HS-5 (cell line): ENCODE measurements at regions not wholly inside any gene's neighbourhood (a gene's known extent, or its start where the extent isn't known, plus 50 kb on each side); places are given as distances from the start of the nearest gene placed in this dataset.
"Not testable (repeated sequence)": the region's sequence is repeated elsewhere in the genome, so short reads cannot be mapped to it uniquely, and the experiment has no call there.

Experiments used
- DNase-seq: peaks from one replicate; pipeline ENCODE4 v3.0.0-alpha.2; 2012; ENCODE audit warnings: low read depth

GRCh38 chr20:30295967-30296366, 961.5 kb upstream of the DEFB115 start:
- not testable (repeated sequence) for DNase-seq

DNA sequence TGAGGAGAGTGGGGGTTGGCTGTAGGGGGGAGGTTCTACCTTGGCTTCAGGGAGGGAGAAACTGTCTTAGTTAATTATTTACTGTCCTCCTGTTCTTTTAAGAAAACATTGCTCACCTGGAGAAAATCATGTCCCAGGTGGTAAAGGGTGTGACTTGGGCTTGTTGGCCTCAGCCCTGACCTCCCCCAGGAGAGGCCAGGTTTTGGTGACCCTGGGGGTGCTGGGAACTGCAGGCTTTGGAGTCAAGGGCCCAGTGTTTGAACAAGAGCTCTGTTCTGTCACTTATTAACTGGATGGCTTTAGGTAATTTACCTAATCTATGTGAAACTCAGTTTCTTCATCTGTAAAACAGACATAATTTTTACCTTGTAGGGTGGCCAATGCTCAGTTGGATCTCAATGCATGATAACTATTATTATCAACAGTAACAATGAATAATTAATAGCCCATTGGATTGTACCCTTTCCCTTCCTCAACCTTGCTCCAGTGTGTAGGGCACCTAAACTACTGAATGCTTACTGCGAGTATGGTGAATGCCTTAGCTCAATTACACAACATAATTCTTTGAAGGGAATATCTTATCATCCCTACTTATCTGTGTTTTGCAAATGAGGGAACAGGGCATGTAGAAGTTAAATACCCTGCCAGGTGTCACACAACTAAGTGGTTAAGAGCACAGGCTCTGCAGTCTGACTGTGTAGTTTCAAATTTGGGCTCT, 959.4 kb upstream of the DEFB115 start:
- not testable (repeated sequence) for DNase-seq

DNA sequence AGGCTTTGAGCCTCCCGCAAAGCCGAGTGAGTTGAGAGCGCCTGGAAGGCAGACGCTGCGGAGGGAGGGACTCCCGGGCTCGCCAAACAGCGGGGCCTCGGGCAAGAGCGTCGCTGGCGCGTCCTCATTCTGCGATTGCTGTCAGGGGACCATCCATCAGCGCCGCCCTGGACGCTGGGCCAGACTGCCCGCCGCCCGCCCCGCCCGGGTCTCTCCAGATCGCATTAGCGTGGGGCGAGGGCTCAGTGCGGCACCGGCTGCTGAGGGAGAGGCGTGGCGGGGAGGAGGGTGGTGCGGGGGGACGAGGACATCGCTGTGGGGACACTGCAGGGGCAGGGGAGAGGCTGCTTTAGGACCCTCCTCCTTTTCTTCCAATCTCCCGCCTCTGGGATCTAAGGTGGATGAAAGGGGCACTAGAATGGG, 957.2 kb upstream of the DEFB115 start:
- DNase-seq = not testable (repeated sequence)

DNA sequence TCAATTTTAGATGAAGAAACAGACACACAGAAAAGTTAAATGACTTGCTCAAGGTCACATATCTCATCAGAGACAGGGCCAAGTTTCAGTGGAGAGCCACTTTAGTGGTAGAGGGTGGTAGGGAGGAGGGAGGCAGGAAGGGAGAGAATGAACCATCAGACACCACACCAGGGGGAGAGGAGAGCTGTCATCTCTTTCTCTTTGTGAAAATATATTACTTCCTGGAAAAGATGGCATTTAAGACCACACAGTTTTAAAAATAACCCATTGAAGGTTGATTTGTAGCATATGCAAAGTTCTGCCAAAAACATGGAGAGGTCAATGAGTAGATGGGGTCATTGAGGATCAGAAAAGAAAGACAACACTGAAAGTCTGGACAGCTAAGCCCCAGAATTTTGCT, 954.7 kb upstream of the DEFB115 start:
- not testable (repeated sequence) for DNase-seq

GRCh38 chr20:30309938-30310337, 947.5 kb upstream of the DEFB115 start:
- DNase-seq = not testable (repeated sequence)

DNA sequence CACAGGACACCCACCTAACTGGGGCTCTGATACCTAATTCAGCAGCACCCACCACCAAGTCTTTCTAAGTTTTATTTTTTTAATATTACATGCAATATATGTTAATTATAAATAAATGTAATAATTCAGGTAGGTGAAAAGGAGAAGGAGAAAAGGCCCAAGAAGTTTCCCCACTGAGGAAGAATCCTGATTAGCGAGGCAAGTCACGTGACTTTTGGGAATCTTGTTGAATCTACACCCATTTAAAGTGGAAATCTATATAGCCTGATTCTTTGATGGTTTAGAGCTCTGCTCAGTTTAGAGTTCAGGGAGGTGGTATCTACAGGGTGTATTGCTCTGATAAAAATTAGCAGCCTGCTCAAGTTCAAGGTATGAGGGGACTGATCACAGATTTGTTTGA, 947.1 kb upstream of the DEFB115 start:
- not testable (repeated sequence) for DNase-seq

DNA sequence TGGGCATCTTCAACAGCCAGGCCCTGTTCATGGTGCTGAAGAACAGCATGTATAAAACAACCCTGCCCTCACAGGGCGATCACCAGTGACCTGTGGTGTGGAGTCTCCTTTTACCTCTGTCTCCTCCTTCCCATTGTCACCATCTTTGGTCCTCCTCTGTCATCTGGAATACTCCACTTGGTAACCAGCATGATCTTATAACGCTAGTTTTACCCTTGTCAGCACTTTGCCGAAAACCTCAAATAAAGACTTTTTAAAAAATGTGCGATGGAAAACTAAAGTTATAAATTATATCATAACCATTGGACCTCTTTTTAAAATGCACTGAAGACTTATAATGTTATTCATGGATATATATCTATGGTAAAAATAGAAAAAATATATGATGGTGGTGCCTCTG, 945.2 kb upstream of the DEFB115 start:
- not testable (repeated sequence) for DNase-seq

DNA sequence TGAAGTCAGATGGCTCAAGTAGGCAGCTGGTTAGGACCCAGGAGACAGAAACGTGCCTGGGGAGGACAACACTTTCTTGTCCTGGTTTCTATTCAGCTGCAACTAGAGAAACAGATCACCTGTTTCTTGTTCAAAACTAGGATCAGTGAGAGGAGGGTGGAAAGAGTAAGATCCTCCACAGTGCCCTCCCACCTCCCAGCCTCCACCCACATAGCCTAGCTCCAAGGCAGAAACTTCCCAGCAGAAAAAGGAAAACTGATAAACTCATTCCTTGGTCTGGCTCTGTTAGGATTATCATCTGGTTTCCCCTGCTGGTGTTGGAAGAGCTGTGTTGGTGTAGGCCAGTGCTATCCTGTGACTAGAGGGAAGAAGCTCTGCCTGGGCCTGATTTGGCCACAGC, 943.8 kb upstream of the DEFB115 start:
- DNase-seq = not testable (repeated sequence)

DNA sequence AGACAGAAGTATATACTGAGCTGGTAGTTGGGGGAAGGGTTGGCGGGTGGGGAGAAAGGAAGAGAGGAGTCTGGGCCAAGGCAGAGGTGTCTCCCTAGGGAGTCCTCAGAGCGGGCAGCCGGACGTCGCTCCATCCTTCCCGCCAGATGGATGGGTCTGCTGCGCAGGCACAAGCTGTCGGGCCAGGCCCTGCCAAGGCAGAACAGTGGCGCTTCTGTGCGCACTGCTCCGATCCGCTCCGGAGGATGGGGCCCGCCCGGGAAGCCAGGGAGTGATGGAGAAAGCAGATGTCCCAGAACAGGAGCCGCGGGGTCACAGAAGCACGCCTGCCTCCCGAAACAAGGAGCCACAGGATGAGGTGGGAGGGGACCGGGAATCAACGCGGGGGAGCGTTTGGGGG, 941.4 kb upstream of the DEFB115 start:
- DNase-seq = not testable (repeated sequence)

GRCh38 chr20:30316532-30317299, 940.7 kb upstream of the DEFB115 start:
- DNase-seq = not testable (repeated sequence)

GRCh38 chr20:30333744-30334143, 923.7 kb upstream of the DEFB115 start:
- DNase-seq = not testable (repeated sequence)

DNA sequence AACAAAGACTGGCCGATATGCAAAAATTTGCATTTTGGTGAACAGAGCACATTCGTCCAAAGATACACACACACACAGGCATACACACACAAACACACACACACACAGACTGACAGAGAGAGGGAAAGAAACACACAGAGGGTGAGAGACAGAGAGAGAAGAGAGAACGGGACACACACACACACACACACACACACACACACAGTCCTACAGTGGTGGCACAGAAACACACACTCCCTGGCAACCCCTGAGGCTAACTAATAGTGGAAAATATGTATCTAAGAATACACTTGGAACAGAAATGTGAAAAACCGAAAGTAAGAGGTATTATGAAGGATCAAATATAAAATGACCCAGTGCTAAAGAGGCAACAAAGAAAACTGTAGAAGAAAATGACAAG, 919.9 kb upstream of the DEFB115 start:
- not testable (repeated sequence) for DNase-seq

- DNase-seq = not testable (repeated sequence)
These were observed 908.5 kb upstream of the DEFB115 start for GRCh38 chr20:30348932-30349331.

GRCh38 chr20:30356854-30357467, 900.5 kb upstream of the DEFB115 start:
- not testable (repeated sequence) for DNase-seq

- not testable (repeated sequence) for DNase-seq
These were observed 895.7 kb upstream of the DEFB115 start for GRCh38 chr20:30361756-30362155.

DNA sequence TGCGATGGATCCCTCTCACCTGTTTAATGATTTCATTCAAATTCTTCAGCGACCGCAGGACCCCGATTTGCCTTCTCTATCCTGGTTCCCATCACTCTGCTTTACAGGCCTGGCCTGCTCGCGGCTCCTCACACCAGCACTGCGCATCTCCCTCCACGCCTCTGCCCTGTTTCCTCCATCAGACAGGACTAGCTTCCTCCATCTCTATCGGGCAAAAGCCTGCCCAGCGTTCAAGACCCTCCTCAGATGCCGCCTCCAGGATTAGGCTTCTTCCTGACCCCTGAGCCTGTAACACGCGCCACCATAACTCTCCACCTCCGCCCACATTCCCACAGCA, 881.1 kb upstream of the DEFB115 start:
- DNase-seq = not testable (repeated sequence)

DNA sequence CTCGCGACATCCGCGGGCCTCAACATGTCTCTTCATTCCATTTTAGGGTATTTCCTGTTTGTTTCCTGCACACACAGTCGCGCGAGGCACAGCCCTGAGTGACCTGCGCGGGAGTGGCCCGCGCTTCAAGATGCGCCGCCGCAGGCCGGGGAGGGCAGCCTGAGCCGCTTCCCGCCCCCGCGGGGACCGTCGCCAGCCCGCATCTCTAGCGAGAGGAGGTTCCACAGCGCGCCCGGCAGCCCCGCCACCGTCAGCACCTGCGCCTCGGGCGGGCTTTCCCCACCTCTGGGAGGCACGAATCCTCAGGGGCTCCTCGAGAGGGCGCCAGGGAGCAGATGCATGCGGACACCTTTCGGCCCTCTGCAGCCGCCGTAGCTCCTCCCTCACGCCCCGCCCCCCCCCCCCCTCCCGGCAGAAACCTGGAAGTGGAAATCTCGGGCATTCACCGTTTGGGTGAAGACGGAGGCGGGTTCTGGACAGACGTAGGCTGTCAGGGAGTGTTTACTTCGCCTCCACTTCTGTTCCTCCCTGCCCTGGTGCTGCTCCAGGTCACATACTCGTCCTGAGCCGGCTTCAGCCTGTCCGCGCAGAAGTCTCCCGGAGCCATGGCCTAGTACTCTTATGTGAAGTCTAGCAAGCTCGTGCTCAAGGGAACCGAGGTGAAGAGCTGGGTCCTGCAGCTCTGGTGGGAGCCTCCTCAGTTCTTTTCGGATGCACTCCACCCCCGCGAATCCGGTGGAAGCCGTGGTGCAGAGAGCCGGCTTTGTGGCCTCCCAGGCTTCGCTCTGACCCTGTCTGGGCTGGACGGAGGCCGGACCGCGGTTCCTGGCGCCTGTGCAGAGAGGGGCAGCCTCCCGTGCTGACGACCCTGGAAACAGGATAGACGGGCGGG, 880.5 kb upstream of the DEFB115 start:
- DNase-seq = peak; percentile 61

DNA sequence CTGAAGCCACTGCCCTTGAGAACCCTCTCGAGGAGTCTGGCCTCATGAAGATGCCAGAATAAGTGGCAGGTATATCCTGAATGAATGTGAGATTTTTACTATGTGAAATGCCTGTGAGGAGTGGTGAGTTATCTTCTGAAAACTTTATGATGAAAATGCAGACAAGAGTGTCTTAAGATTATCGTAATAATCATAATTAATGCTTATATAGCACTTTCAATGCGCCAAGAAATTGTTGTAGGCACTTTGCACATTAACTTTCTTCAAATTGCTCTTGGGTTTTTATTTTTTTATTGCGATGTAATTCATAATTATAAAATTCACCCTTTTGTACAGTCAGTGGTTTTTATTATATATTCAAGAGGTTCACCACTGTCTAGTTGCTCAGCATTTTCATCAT, 879.1 kb upstream of the DEFB115 start:
- DNase-seq = not testable (repeated sequence)

DNA sequence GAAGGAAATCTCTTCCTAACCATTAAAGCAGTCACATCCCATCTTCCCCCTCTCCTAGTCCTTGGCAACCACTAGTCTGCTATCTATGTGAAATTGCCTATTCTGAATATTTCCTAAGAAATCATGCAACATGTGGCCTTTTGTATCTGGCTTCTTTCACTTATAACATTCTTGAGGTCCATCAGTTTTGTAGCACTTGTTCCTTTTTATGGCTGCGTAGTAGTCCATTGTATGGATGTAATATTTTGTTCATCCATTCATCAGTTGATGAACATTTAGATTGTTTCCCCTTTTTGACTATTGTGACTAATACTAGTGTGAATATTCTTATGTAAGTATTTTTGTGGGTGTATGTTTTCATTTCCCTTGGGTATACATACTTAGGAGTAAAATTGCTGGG, 878.7 kb upstream of the DEFB115 start:
- DNase-seq = not testable (repeated sequence)

DNA sequence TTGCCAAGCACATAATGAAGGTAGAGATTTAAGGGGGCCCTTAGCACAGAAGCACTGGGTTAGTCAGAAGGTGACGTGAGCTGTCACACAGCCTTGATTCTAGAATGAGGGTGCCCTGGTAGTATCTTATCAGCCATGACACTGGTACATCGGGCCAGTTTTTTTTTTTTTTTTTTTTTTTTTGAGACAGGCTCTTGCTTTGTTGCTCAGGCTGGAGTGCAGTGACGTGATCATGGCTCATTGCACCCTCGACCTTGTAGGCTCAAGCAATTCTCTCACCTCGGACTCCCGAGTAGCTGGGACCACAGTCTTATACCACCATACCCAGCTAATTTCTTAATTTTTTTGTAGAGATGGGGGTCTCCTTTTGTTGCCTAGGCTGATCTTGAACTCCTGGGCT, 872.6 kb upstream of the DEFB115 start:
- DNase-seq = not testable (repeated sequence)

DNA sequence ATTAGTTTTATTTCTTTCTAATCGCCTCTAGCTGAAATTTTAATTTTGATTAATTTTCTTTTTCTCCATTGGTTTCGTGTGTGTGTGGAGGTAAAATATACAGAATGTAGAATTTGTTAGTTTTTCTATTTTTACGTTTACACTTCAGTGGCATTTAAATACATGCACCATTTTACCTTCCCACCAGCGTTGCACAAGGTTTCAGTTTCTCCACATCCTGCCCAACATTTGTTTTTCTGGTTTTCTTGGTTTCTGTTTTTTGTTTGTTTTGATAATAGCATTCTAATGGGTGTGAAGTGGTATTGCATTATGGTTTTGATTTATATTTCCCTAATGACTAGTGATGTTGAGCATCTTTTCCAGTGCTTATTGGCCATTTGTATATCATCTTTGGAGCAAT, 871.4 kb upstream of the DEFB115 start:
- not testable (repeated sequence) for DNase-seq

DNA sequence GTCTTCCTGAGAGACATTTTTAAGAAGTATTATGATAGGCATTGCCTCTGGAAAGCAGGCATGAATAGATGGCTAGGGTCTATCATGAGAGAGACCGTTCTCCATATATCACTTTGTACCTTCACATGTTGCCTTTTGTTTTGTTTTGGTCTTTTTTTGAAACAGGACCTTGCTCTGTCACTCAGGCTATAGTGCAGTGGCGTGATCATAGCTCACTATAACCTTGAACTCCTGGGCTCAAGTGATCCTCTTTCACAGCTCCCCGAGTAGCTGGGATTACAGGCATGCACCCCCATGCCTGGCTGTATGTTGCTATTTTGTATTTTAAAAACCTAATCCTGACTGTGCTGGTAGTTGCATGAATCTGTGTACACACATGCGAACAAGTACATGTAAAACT, 869.6 kb upstream of the DEFB115 start:
- DNase-seq = not testable (repeated sequence)
